SK-N-SH treated with all-trans-retinoic acid at 6 μM for 48 hours (cell line): ENCODE measurements at regions not wholly inside any gene's neighbourhood (a gene's known extent, or its start where the extent isn't known, plus 50 kb on each side); places are given as distances from the start of the nearest gene placed in this dataset.

ENCODE experiments used
- ATAC-seq: fragments of 200-7000 bp; cut with Tn5 transposase; 3 replicates; pipeline ENCODE4 v1.9.1; 2020; ENCODE audit warnings: mild to moderate bottlenecking, moderate library complexity
- ARNTL ChIP-seq: fragments of 450-650 bp; formaldehyde crosslinking; IDR thresholded peaks from 2 replicates; pipeline ENCODE4 v1.5.0; 2020; ENCODE audit warnings: low read depth, mild to moderate bottlenecking, moderate library complexity, borderline replicate concordance
- BACH2 ChIP-seq: fragments of 250-450 bp; sonication (Bioruptor Pico); IDR thresholded peaks from 2 replicates; pipeline ENCODE4 v1.9.0; 2021; ENCODE audit warnings: mild to moderate bottlenecking, borderline replicate concordance
- CREB5 ChIP-seq: fragments of 250-450 bp; sonication (Bioruptor Pico); IDR thresholded peaks from 2 replicates; pipeline ENCODE4 v1.5.1; 2020; ENCODE audit warnings: low read depth, mild to moderate bottlenecking, moderate library complexity
- CSDC2 ChIP-seq: fragments of 250-450 bp; sonication (Bioruptor Pico); IDR thresholded peaks from 2 replicates; pipeline ENCODE4 v1.5.0; 2020; ENCODE audit warnings: mild to moderate bottlenecking, moderate library complexity
- GLIS3 ChIP-seq: fragments of 250-450 bp; sonication (Bioruptor Pico); IDR thresholded peaks from 2 replicates; pipeline ENCODE4 v1.5.0; 2020; ENCODE audit warnings: mild to moderate bottlenecking, moderate library complexity
- ISL1 ChIP-seq: fragments of 250-450 bp; sonication (Bioruptor Pico); IDR thresholded peaks from 2 replicates; pipeline ENCODE4 v2.1.2; 2022; ENCODE audit warnings: mild to moderate bottlenecking, moderate library complexity
- OSR1 ChIP-seq: fragments of 250-450 bp; sonication (Bioruptor Pico); IDR thresholded peaks from 2 replicates; pipeline ENCODE4 v1.8.0; 2022; ENCODE audit warnings: moderate library complexity, mild to moderate bottlenecking, inconsistent platforms
- PATZ1 ChIP-seq: fragments of 250-450 bp; sonication (Bioruptor Pico); IDR thresholded peaks from 2 replicates; pipeline ENCODE4 v1.8.0; 2020; ENCODE audit warnings: mild to moderate bottlenecking, moderate library complexity, borderline replicate concordance
- PPARA ChIP-seq: fragments of 250-450 bp; sonication (Bioruptor Pico); IDR thresholded peaks from 2 replicates; pipeline ENCODE4 v1.5.0; 2020; ENCODE audit warnings: mild to moderate bottlenecking, borderline replicate concordance
- SNAI2 ChIP-seq: fragments of 250-450 bp; sonication (Bioruptor Pico); IDR thresholded peaks from 2 replicates; pipeline ENCODE4 v1.5.0; 2020; ENCODE audit warnings: mild to moderate bottlenecking, moderate library complexity
- TCF4 ChIP-seq: fragments of 250-450 bp; sonication (Bioruptor Pico); IDR thresholded peaks from 2 replicates; pipeline ENCODE4 v1.8.0; 2021; ENCODE audit warnings: mild to moderate bottlenecking, moderate library complexity, borderline replicate concordance
- TOX ChIP-seq: fragments of 250-450 bp; sonication (Bioruptor Pico); IDR thresholded peaks from 2 replicates; pipeline ENCODE4 v1.8.0; 2021; ENCODE audit warnings: mild to moderate bottlenecking, moderate library complexity, borderline replicate concordance
- ZC3H10 ChIP-seq: fragments of 250-450 bp; sonication (Bioruptor Pico); IDR thresholded peaks from 2 replicates; pipeline ENCODE4 v1.5.1; 2021; ENCODE audit warnings: mild to moderate bottlenecking, moderate library complexity
- ZFP3 ChIP-seq: fragments of 250-450 bp; sonication (Bioruptor Pico); IDR thresholded peaks from 2 replicates; pipeline ENCODE4 v1.5.0; 2020; ENCODE audit warnings: mild to moderate bottlenecking, moderate library complexity
- ZFP30 ChIP-seq: fragments of 450-650 bp; formaldehyde crosslinking; IDR thresholded peaks from 2 replicates; pipeline ENCODE4 v1.5.0; 2022; ENCODE audit warnings: mild to moderate bottlenecking, moderate library complexity
- ZNF565 ChIP-seq: fragments of 450-650 bp; formaldehyde crosslinking; conservative IDR thresholded peaks from 2 replicates; pipeline ENCODE4 v1.5.0; 2020; ENCODE audit warnings: low read depth, mild to moderate bottlenecking, moderate library complexity
- ZNF70 ChIP-seq: fragments of 450-650 bp; formaldehyde crosslinking; IDR thresholded peaks from 2 replicates; pipeline ENCODE4 v1.5.0; 2020; ENCODE audit warnings: mild to moderate bottlenecking, moderate library complexity
- ZNF8 ChIP-seq: fragments of 450-650 bp; formaldehyde crosslinking; IDR thresholded peaks from 2 replicates; pipeline ENCODE4 v1.5.0; 2020; ENCODE audit warnings: mild to moderate bottlenecking, moderate library complexity
- TF ChIP-seq, protein P1 (sequence below): fragments of 250-450 bp; sonication (Bioruptor Pico); IDR thresholded peaks from 2 replicates; pipeline ENCODE4 v1.5.0; 2020; ENCODE audit warnings: mild to moderate bottlenecking, moderate library complexity
- TF ChIP-seq, protein P2 (sequence below): fragments of 250-450 bp; sonication (Bioruptor Pico); IDR thresholded peaks from 2 replicates; pipeline ENCODE4 v1.8.0; 2021; ENCODE audit warnings: low read depth, mild to moderate bottlenecking, moderate library complexity, borderline replicate concordance
- TF ChIP-seq, protein P3 (sequence below): fragments of 250-450 bp; sonication (Bioruptor Pico); IDR thresholded peaks from 2 replicates; pipeline ENCODE4 v1.5.1; 2021; ENCODE audit warnings: mild to moderate bottlenecking, moderate library complexity

DNA sequence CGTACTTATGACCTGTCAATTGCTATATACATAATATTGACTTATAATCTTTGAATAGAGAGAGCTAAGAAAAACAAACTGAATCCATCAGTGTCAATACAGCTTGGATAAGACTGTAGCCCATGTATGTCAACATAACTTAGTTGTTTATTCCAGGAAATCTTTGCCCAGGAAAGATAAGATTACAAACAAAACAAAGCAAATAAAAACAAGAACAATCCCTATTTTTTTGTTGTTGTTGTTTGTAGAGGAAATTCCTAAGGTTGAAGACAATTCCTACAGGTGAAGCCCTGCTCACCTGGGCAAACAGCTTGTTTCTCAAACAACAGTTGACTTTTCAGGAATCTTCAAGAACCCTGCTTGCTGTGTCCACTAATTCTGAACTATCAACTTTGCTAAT is 76.0 kb downstream of the HYCC1 start:
- no peak for ATAC-seq
- TF ChIP-seq, protein P1, sequence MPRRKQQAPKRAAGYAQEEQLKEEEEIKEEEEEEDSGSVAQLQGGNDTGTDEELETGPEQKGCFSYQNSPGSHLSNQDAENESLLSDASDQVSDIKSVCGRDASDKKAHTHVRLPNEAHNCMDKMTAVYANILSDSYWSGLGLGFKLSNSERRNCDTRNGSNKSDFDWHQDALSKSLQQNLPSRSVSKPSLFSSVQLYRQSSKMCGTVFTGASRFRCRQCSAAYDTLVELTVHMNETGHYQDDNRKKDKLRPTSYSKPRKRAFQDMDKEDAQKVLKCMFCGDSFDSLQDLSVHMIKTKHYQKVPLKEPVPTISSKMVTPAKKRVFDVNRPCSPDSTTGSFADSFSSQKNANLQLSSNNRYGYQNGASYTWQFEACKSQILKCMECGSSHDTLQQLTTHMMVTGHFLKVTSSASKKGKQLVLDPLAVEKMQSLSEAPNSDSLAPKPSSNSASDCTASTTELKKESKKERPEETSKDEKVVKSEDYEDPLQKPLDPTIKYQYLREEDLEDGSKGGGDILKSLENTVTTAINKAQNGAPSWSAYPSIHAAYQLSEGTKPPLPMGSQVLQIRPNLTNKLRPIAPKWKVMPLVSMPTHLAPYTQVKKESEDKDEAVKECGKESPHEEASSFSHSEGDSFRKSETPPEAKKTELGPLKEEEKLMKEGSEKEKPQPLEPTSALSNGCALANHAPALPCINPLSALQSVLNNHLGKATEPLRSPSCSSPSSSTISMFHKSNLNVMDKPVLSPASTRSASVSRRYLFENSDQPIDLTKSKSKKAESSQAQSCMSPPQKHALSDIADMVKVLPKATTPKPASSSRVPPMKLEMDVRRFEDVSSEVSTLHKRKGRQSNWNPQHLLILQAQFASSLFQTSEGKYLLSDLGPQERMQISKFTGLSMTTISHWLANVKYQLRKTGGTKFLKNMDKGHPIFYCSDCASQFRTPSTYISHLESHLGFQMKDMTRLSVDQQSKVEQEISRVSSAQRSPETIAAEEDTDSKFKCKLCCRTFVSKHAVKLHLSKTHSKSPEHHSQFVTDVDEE = no peak
- TF ChIP-seq PATZ1 (no peak), ZFP3 (CRISPR knock-in tag) (no peak), TCF4 (CRISPR knock-in tag) (no peak), ZNF8 (CRISPR knock-in tag) (no peak), ZFP30 (CRISPR knock-in tag) (no peak), ZC3H10 (CRISPR knock-in tag) (no peak), PPARA (CRISPR knock-in tag) (no peak), CREB5 (CRISPR knock-in tag) (no peak), ISL1 (CRISPR knock-in tag) (no peak), SNAI2 (CRISPR knock-in tag) (no peak), OSR1 (CRISPR knock-in tag) (no peak), GLIS3 (CRISPR knock-in tag) (no peak), TOX (CRISPR knock-in tag) (no peak), BACH2 (CRISPR knock-in tag) (no peak), ARNTL (CRISPR knock-in tag) (no peak), ZNF70 (no peak), ZNF565 (CRISPR knock-in tag) (no peak)
- TF ChIP-seq, protein P2, sequence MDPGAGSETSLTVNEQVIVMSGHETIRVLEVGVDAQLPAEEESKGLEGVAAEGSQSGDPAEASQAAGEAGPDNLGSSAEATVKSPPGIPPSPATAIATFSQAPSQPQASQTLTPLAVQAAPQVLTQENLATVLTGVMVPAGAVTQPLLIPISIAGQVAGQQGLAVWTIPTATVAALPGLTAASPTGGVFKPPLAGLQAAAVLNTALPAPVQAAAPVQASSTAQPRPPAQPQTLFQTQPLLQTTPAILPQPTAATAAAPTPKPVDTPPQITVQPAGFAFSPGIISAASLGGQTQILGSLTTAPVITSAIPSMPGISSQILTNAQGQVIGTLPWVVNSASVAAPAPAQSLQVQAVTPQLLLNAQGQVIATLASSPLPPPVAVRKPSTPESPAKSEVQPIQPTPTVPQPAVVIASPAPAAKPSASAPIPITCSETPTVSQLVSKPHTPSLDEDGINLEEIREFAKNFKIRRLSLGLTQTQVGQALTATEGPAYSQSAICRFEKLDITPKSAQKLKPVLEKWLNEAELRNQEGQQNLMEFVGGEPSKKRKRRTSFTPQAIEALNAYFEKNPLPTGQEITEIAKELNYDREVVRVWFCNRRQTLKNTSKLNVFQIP (CRISPR knock-in tag) = no peak
- TF ChIP-seq, protein P3, sequence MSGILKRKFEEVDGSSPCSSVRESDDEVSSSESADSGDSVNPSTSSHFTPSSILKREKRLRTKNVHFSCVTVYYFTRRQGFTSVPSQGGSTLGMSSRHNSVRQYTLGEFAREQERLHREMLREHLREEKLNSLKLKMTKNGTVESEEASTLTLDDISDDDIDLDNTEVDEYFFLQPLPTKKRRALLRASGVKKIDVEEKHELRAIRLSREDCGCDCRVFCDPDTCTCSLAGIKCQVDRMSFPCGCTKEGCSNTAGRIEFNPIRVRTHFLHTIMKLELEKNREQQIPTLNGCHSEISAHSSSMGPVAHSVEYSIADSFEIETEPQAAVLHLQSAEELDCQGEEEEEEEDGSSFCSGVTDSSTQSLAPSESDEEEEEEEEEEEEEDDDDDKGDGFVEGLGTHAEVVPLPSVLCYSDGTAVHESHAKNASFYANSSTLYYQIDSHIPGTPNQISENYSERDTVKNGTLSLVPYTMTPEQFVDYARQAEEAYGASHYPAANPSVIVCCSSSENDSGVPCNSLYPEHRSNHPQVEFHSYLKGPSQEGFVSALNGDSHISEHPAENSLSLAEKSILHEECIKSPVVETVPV (CRISPR knock-in tag) = no peak
- TF ChIP-seq, all 23 proteins: peak for 0

DNA sequence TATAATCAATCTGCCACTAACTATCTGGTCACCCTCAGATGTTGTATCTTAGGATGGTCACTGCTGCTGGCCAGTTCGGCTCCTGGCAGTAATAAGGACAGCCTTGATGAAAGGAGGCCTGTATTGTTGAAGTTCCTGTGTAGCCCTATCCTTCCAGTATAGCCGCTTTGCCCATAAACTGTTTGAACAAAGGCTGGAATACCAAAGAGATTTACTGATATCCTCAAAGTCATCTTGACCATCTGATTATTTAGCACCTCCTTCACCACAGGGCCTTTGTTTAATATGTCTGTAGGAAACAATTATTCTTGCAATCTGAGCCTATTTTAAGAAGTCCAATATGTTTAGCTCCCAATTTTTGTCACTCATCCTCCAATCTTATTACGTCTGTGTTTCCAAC is 77.7 kb downstream of the HYCC1 start:
- no peak for ATAC-seq
- TF ChIP-seq CSDC2 (no peak), SNAI2 (CRISPR knock-in tag) (no peak), CREB5 (CRISPR knock-in tag) (no peak)
- TF ChIP-seq, protein P2 (CRISPR knock-in tag) = no peak
